Renal pelvis (tissue), 1 donor: ENCODE measurements at regions not wholly inside any gene's neighbourhood (a gene's known extent, or its start where the extent isn't known, plus 50 kb on each side); places are given as distances from the start of the nearest gene placed in this dataset.

Experiments used
- DNase-seq: peaks from one replicate; pipeline ENCODE4 v3.0.0-alpha.2; 2013

GRCh38 chr20:48571949-48572847 lies 255.6 kb downstream of the PREX1 start:
- DNase-seq: peak; percentile 40

- DNase-seq: no peak
Measured at GRCh38 chr20:48569679-48570078, 258.1 kb downstream of the PREX1 start.

GRCh38 chr20:48568520-48568919 lies 259.3 kb downstream of the PREX1 start:
- DNase-seq: no peak

GRCh38 chr20:48567145-48567544 lies 260.7 kb downstream of the PREX1 start:
- no peak for DNase-seq

GRCh38 chr20:48564982-48565539 lies 262.7 kb downstream of the PREX1 start:
- no peak for DNase-seq

GRCh38 chr20:48563191-48563870 lies 264.5 kb downstream of the PREX1 start:
- no peak for DNase-seq

GRCh38 chr20:48562586-48563116 lies 265.1 kb downstream of the PREX1 start:
- DNase-seq: no peak

- no peak for DNase-seq
Measured at GRCh38 chr20:48558906-48559305, 268.9 kb downstream of the PREX1 start.

GRCh38 chr20:48557380-48557779 lies 270.4 kb downstream of the PREX1 start:
- no peak for DNase-seq

- no peak for DNase-seq
Measured at GRCh38 chr20:48556956-48557355, 270.8 kb downstream of the PREX1 start.

- no peak for DNase-seq
Measured at GRCh38 chr20:48552550-48552949, 275.2 kb downstream of the PREX1 start.

GRCh38 chr20:48550814-48551213 lies 277.0 kb downstream of the PREX1 start:
- no peak for DNase-seq

GRCh38 chr20:48547664-48548063 lies 280.1 kb downstream of the PREX1 start:
- DNase-seq: no peak

GRCh38 chr20:48544402-48545339 lies 283.1 kb downstream of the PREX1 start:
- no peak for DNase-seq

GRCh38 chr20:48541581-48542071 lies 286.2 kb downstream of the PREX1 start:
- DNase-seq: no peak

GRCh38 chr20:48538856-48539255 lies 288.9 kb downstream of the PREX1 start:
- no peak for DNase-seq

- peak; percentile 42 for DNase-seq
Measured at GRCh38 chr20:48538058-48538825, 289.6 kb downstream of the PREX1 start.

- DNase-seq: no peak
Measured at GRCh38 chr20:48536206-48536605, 291.6 kb downstream of the PREX1 start.

- DNase-seq: no peak
Measured at GRCh38 chr20:48535556-48535955, 292.2 kb downstream of the PREX1 start.

- DNase-seq: no peak
Measured at GRCh38 chr20:48532028-48532427, 295.8 kb downstream of the PREX1 start.

- no peak for DNase-seq
Measured at GRCh38 chr20:48531505-48531904, 296.3 kb downstream of the PREX1 start.
